Keratinocyte (primary cell): ENCODE measurements at regions not wholly inside any gene's neighbourhood (a gene's known extent, or its start where the extent isn't known, plus 50 kb on each side); places are given as distances from the start of the nearest gene placed in this dataset.

Experiments
- DNase-seq: peaks from one replicate; pipeline ENCODE4 v3.0.0-alpha.2; 2011; ENCODE audit warnings: low read depth, missing footprints, low spot score
- FAIRE-seq: peaks from 2 replicates; lab custom pipeline; 2011; peaks lifted over from hg19 to GRCh38; lab: Jason Lieb, UNC
- H2AFZ ChIP-seq: 2 replicates; pipeline ENCODE4 v1.6.0; 2012; ENCODE audit warnings: low read length, control low read depth, inconsistent platforms; ENCODE audit not compliant: control insufficient read depth
- H3K27ac ChIP-seq: 2 replicates; pipeline ENCODE4 v1.5.1; 2011; ENCODE audit warnings: low read length; ENCODE audit not compliant: control insufficient read depth, insufficient read depth
- H3K27me3 ChIP-seq: 3 replicates; pipeline ENCODE4 v1.6.0; 2011; ENCODE audit warnings: low read length; ENCODE audit not compliant: control insufficient read depth, insufficient read depth; ENCODE audit errors: extremely low read depth
- H3K36me3 ChIP-seq, 2 experiments: 2 replicates in 1 of 2; 3 replicates in 1 of 2; pipeline ENCODE4 v1.5.1; 2011; ENCODE audit warnings: low read length in 2 of 2, mild to moderate bottlenecking in 1 of 2; ENCODE audit not compliant: control insufficient read depth in 2 of 2, insufficient read depth in 2 of 2; ENCODE audit errors: extremely low read depth in 1 of 2
- H3K4me1 ChIP-seq: 3 replicates; pipeline ENCODE4 v1.5.1; 2011; ENCODE audit warnings: low read length; ENCODE audit not compliant: control insufficient read depth, insufficient read depth; ENCODE audit errors: extremely low read depth
- H3K4me2 ChIP-seq: 3 replicates; pipeline ENCODE4 v1.6.0; 2011; ENCODE audit warnings: low read depth, low read length; ENCODE audit not compliant: control insufficient read depth, insufficient read depth; ENCODE audit errors: extremely low read depth
- H3K4me3 ChIP-seq, 3 experiments: fragments of 200-600 bp in 1 of 3; sonication (generic) in 1 of 3; 2 replicates in 2 of 3; 3 replicates in 1 of 3; pipeline ENCODE4 v1.5.1; 2011 to 2016; ENCODE audit warnings: low read length in 3 of 3, mild to moderate bottlenecking in 3 of 3, control low read depth in 2 of 3, inconsistent platforms in 1 of 3, low read depth in 1 of 3, mixed read lengths in 1 of 3, mixed run types in 1 of 3, moderate library complexity in 1 of 3; ENCODE audit not compliant: control insufficient read depth in 2 of 3, insufficient read depth in 2 of 3; ENCODE audit errors: extremely low read depth in 1 of 3
- H3K79me2 ChIP-seq: 2 replicates; pipeline ENCODE4 v1.6.0; 2012; ENCODE audit warnings: low read length; ENCODE audit not compliant: control insufficient read depth, insufficient read depth
- H3K9ac ChIP-seq: 3 replicates; pipeline ENCODE4 v1.6.0; 2011; ENCODE audit warnings: low read length; ENCODE audit not compliant: control insufficient read depth, insufficient read depth; ENCODE audit errors: extremely low read depth
- H3K9me1 ChIP-seq: 3 replicates; pipeline ENCODE4 v1.6.0; 2011; ENCODE audit warnings: low read length; ENCODE audit not compliant: control insufficient read depth, insufficient read depth; ENCODE audit errors: extremely low read depth
- H3K9me3 ChIP-seq: 2 replicates; pipeline ENCODE4 v1.5.1; 2012; ENCODE audit warnings: low read depth, low read length; ENCODE audit not compliant: control insufficient read depth
- H4K20me1 ChIP-seq: 3 replicates; pipeline ENCODE4 v1.6.0; 2011; ENCODE audit warnings: low read length; ENCODE audit not compliant: control insufficient read depth, insufficient read depth; ENCODE audit errors: extremely low read depth
- EZH2 ChIP-seq: IDR thresholded peaks from one replicate; pipeline ENCODE4 v1.6.1; 2012; ENCODE audit warnings: inconsistent platforms, mild to moderate bottlenecking, low read length, moderate library complexity
- dilution Hi-C: fragments of 300-500 bp; cut with MboI; formaldehyde crosslinking; loops from one replicate; pipeline ENCODE4 v1.7.0; 2020; ENCODE audit warnings: low sequenced_read_pairs; ENCODE audit not compliant: extremely low pct_ligation_motif_present
- TF ChIP-seq, protein P1 (sequence below), 3 experiments: IDR thresholded peaks in 1 of 3; conservative IDR thresholded peaks in 1 of 3; optimal IDR thresholded peaks in 1 of 3; 2 replicates in 2 of 3; 3 replicates in 1 of 3; pipeline versions ENCODE3 to v1.5.1; 2011; ENCODE audit warnings: low read length in 3 of 3, mild to moderate bottlenecking in 3 of 3, moderate library complexity in 2 of 3, control low read depth in 1 of 3, inconsistent platforms in 1 of 3; ENCODE audit not compliant: insufficient read depth in 2 of 3; ENCODE audit errors: extremely low read depth in 1 of 3

DNA sequence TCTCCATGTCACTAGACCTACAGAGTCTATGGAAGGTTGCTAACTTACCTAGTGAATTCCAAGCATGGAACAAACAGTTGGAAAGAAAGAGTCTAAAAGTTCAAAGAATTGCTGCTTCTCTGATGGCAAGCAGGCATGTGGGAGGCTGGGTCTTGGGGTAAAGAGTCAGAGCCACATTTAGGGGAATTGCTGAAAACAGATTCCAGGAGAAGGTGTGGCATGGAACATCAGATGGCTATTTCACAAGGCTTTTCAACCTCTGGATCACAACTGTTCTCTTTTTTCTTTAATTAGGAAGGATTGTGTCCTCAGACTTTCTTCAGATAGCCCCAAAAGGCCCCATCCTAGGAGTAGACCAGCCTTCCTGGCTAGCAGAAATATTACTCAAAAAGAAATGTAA is 601.5 kb downstream of the MAFB start:
- Histone ChIP-seq H3K4me1 (no peaks in the 10 kb centered on the region), H3K9me1 (no peaks in the 10 kb centered on the region), H3K9me3 (no peaks in the 10 kb centered on the region), H3K27ac (no peak overlapping the region), H3K9ac (no peak overlapping the region), H2AFZ (no peak overlapping the region), H3K27me3 (no peaks in the 10 kb centered on the region), H3K79me2 (no peaks in the 10 kb centered on the region), H3K4me3 (no peak overlapping the region), H4K20me1 (no peaks in the 10 kb centered on the region), H3K36me3 (no peaks in the 10 kb centered on the region), H3K4me2 (no peak overlapping the region)
- DNase-seq (no peak), FAIRE-seq (no peak)
- TF ChIP-seq EZH2: no peak
- TF ChIP-seq, protein P1, sequence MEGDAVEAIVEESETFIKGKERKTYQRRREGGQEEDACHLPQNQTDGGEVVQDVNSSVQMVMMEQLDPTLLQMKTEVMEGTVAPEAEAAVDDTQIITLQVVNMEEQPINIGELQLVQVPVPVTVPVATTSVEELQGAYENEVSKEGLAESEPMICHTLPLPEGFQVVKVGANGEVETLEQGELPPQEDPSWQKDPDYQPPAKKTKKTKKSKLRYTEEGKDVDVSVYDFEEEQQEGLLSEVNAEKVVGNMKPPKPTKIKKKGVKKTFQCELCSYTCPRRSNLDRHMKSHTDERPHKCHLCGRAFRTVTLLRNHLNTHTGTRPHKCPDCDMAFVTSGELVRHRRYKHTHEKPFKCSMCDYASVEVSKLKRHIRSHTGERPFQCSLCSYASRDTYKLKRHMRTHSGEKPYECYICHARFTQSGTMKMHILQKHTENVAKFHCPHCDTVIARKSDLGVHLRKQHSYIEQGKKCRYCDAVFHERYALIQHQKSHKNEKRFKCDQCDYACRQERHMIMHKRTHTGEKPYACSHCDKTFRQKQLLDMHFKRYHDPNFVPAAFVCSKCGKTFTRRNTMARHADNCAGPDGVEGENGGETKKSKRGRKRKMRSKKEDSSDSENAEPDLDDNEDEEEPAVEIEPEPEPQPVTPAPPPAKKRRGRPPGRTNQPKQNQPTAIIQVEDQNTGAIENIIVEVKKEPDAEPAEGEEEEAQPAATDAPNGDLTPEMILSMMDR (optimal IDR thresholded peaks at IDR 0.05 in 1 of 3, IDR thresholded peaks at IDR 0.05 in 1 of 3, conservative IDR thresholded peaks at IDR 0.05 in 1 of 3; ENCODE audit: extremely low read depth in 1 of 3, insufficient read depth in 2 of 3, low read length in 3 of 3): no peak
- dilution Hi-C loops: no loop called here

DNA sequence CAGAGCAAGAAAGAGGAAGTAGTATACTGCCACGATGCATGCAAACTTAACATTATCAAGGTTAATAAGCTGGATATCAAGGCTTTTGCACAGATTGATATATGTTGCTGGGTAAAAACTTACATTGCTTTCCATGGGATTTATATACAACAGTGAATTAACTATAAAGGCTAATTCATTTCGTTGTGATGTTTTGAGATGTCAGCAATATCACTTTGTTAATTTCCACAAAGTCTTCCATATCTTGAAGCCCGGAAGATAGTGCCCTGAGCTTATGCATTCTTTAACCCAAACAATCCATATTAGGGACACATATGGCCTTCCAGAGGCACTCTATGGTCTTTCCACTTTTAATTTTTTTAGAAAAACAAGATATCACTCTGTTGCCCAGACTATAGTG is 603.5 kb downstream of the MAFB start:
- Histone ChIP-seq H3K4me1 (no peaks in the 10 kb centered on the region), H3K27ac (no peak overlapping the region), H3K4me3 (no peak overlapping the region), H4K20me1 (no peaks in the 10 kb centered on the region), H2AFZ (no peak overlapping the region), H3K79me2 (no peaks in the 10 kb centered on the region), H3K36me3 (no peaks in the 10 kb centered on the region), H3K27me3 (no peaks in the 10 kb centered on the region), H3K9ac (no peak overlapping the region), H3K4me2 (no peak overlapping the region), H3K9me3 (no peaks in the 10 kb centered on the region), H3K9me1 (no peaks in the 10 kb centered on the region)
- TF ChIP-seq, protein P1 (optimal IDR thresholded peaks at IDR 0.05 in 1 of 3, IDR thresholded peaks at IDR 0.05 in 1 of 3, conservative IDR thresholded peaks at IDR 0.05 in 1 of 3; ENCODE audit: extremely low read depth in 1 of 3, insufficient read depth in 2 of 3, low read length in 3 of 3): no peak
- no peak for TF ChIP-seq EZH2
- dilution Hi-C loops: no loop called here
- DNase-seq: no peak
- FAIRE-seq: no peak
